ENCODE measurements at regions not wholly inside any gene's neighbourhood (a gene's known extent, or its start where the extent isn't known, plus 50 kb on each side); places are given as distances from the start of the nearest gene placed in this dataset.

DNA sequence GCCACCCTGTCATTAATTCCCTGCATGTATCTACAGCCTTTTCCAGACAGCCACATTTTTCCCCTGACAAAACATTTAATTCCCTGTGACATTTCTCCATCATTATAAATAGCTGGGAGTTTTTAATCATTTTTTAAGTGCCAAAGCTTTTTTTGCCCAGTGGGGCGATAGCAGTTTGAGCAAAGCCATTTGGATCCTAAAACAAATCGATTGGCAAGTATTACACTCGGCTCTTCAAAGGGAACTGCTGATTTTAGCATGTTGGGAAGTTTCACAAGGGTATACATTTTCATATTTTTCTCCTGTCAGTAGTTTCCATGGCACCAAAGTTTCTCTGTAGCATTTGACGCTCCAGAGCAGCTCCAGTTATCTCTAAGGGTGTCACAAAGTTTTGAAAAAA is 210.8 kb downstream of the HIPK3 start:
- H3K27me3 ChIP-seq (replicated peaks; ENCODE audit: insufficient read depth): no peaks in the 10 kb centered on the region
- TF ChIP-seq EZH2 (IDR thresholded peaks at IDR 0.05; ENCODE audit: insufficient read depth, poor library complexity, severe bottlenecking) (no peak), EZH2phosphoT487 (IDR thresholded peaks at IDR 0.05; ENCODE audit: insufficient read depth, low read depth) (no peak)
- 88 to 92% methylated on average over 4 of the region's 4 CpGs for WGBS, 2 experiments (ENCODE audit: low coverage in 1 of 2, low lambda C conversion rate in 2 of 2, missing lambda C conversion rate in 2 of 2)
- peaks cover 8% of the 10 kb centered on the region for H3F3A ChIP-seq (ENCODE audit: insufficient read depth)
- no peak overlapping the region for H3K4me2 ChIP-seq (ENCODE audit: unreplicated experiment)
- 0 out of 2 replicates have a peak, but pooled peaks cover 4% of the 10 kb centered on the region for H4K20me1 ChIP-seq (ENCODE audit: insufficient read depth)
- no peaks in the 10 kb centered on the region for H3K36me3 ChIP-seq (ENCODE audit: low read depth)
- no peak overlapping the region for H3K9ac ChIP-seq
- H3K4me1 ChIP-seq (ENCODE audit: insufficient read depth): peaks cover 28% of the 10 kb centered on the region
- no peaks in the 10 kb centered on the region for H3K9me3 ChIP-seq (ENCODE audit: low read depth)
- no peaks in the 10 kb centered on the region for H3K9me2 ChIP-seq (ENCODE audit: insufficient read depth)
- no peak overlapping the region for H3K4me3 ChIP-seq
- in situ Hi-C loops (cut with MboI): no loop called here
- DNase-seq: no peak
- no peak overlapping the region for H3K27ac ChIP-seq
- H2AFZ ChIP-seq: no peak overlapping the region
- peaks cover 97% of the 10 kb centered on the region for H3K79me2 ChIP-seq (ENCODE audit: insufficient read depth)

DNA sequence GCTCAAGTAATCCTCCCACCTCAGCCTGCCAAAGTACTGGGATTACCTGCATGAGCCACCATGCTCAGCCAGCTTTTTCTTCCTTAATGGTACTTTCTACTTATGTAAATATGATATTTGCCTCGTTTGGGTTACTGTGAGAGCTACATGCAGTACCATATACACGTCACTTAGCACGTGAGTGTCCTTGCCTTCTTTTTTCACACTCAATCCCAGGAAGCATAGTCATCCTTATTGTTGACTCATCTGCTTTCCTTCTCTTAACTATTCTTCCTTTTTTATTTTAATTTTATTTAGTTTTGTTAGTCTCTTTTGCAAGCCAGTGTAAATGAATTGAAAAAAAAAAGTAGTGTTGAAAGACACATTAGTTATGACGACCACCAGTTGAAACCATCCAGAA is 205.9 kb downstream of the HIPK3 start:
- Histone ChIP-seq H3K4me2 (ENCODE audit: unreplicated experiment) (no peak overlapping the region), H3K9me2 (ENCODE audit: insufficient read depth) (no peaks in the 10 kb centered on the region), H3K27ac (no peak overlapping the region), H2AFZ (no peak overlapping the region), H3K9me3 (ENCODE audit: low read depth) (no peaks in the 10 kb centered on the region), H3F3A (ENCODE audit: insufficient read depth) (peaks cover 16% of the 10 kb centered on the region; the same call in 1 of the 2 replicates), H4K20me1 (ENCODE audit: insufficient read depth) (no peaks in the 10 kb centered on the region), H3K9ac (no peak overlapping the region), H3K4me1 (ENCODE audit: insufficient read depth) (peaks cover 33% of the 10 kb centered on the region), H3K79me2 (ENCODE audit: insufficient read depth) (peaks cover 94% of the 10 kb centered on the region), H3K27me3 (replicated peaks; ENCODE audit: insufficient read depth) (no peaks in the 10 kb centered on the region), H3K4me3 (no peak overlapping the region), H3K36me3 (ENCODE audit: low read depth) (no peaks in the 10 kb centered on the region)
- peak; percentile 70 for DNase-seq
- WGBS, 2 experiments (ENCODE audit: low coverage in 1 of 2, low lambda C conversion rate in 2 of 2, missing lambda C conversion rate in 2 of 2): 38 to 43% methylated on average over 4 of the region's 4 CpGs
- TF ChIP-seq EZH2 (IDR thresholded peaks at IDR 0.05; ENCODE audit: insufficient read depth, poor library complexity, severe bottlenecking) (no peak), EZH2phosphoT487 (IDR thresholded peaks at IDR 0.05; ENCODE audit: insufficient read depth, low read depth) (no peak)
- in situ Hi-C loops (cut with MboI): no loop called here

DNA sequence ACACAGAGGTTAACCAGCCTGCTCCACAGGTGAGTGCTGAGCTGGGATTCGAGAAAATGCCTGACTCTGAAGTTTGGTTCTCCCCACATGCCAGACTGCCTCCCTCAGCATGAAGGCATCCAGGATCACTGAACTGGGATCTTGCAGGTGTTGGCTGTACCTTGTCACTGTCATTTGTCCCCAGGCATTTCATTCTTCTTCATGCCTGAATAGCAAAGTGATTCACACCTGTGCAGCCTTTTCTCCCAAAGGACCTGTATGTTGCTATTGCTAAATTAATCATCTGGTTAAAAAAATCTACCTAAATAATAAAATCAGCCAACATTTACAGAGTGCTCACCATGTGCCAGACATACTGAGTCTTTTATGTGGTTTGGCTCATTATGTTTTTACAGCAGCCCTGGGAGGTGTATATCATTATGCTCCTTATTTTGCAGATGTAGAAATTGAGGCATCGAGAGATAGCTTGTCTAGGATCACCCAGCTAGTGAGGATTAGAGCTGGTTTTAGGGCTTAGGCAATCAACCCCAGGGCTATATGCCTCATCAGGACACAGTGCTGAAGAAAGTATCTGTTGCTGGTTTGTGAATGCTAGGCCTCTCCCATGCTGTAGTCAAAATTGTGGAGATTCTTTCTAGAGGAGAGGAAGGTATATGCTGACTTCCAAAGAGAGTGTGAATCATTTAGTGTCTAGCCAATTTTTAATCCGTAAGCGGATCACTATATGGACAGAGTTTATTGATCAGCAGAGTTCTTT is 204.4 kb downstream of the HIPK3 start:
- Histone ChIP-seq H3K36me3 (ENCODE audit: low read depth) (no peaks in the 10 kb centered on the region), H3K9me2 (ENCODE audit: insufficient read depth) (no peaks in the 10 kb centered on the region), H3K27ac (no peak overlapping the region), H3K9me3 (ENCODE audit: low read depth) (no peaks in the 10 kb centered on the region), H3K4me2 (ENCODE audit: unreplicated experiment) (no peak overlapping the region), H3F3A (ENCODE audit: insufficient read depth) (peaks cover 16% of the 10 kb centered on the region; the same call in 1 of the 2 replicates), H3K4me3 (no peak overlapping the region), H3K4me1 (ENCODE audit: insufficient read depth) (peaks cover 33% of the 10 kb centered on the region), H3K9ac (no peak overlapping the region), H4K20me1 (ENCODE audit: insufficient read depth) (no peaks in the 10 kb centered on the region), H3K79me2 (ENCODE audit: insufficient read depth) (peaks cover 94% of the 10 kb centered on the region), H3K27me3 (replicated peaks; ENCODE audit: insufficient read depth) (no peaks in the 10 kb centered on the region), H2AFZ (no peak overlapping the region)
- in situ Hi-C loops (cut with MboI): no loop called here
- peak; percentile 46 for DNase-seq
- TF ChIP-seq EZH2phosphoT487 (IDR thresholded peaks at IDR 0.05; ENCODE audit: insufficient read depth, low read depth): no peak
- TF ChIP-seq EZH2 (IDR thresholded peaks at IDR 0.05; ENCODE audit: insufficient read depth, poor library complexity, severe bottlenecking): no peak
- 68 to 74% methylated on average over 4 of the region's 4 CpGs for WGBS, 2 experiments (ENCODE audit: low coverage in 1 of 2, low lambda C conversion rate in 2 of 2, missing lambda C conversion rate in 2 of 2)

DNA sequence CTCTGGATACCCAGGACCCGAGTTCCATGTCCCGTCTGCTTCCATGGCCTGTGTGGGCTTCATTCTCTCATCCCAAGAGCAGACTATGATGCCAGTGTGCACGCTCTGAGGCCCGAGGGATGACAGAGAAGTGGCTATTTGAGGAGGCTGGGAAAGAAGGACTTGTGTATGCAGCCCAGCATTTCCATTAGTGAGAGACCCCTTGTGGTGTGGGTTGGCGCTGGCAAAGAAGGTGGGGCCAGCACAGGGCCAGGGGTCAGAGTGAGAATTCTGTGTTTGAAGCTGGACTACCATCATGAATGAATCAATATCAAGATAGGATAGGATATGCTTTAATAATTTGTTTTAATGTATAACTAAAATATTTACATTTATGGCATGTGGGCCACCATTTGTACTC is 200.8 kb downstream of the HIPK3 start:
- no peak overlapping the region for H3K4me2 ChIP-seq (ENCODE audit: unreplicated experiment)
- no peaks in the 10 kb centered on the region for H3K27me3 ChIP-seq (replicated peaks; ENCODE audit: insufficient read depth)
- peaks cover 29% of the 10 kb centered on the region for H3K4me1 ChIP-seq (ENCODE audit: insufficient read depth)
- no peak for DNase-seq
- H3K9ac ChIP-seq: no peak overlapping the region
- H3K79me2 ChIP-seq (ENCODE audit: insufficient read depth): peaks cover 94% of the 10 kb centered on the region
- TF ChIP-seq EZH2phosphoT487 (IDR thresholded peaks at IDR 0.05; ENCODE audit: insufficient read depth, low read depth) (no peak), EZH2 (IDR thresholded peaks at IDR 0.05; ENCODE audit: insufficient read depth, poor library complexity, severe bottlenecking) (no peak)
- in situ Hi-C loops (cut with MboI): no loop called here
- H2AFZ ChIP-seq: no peak overlapping the region
- H3K4me3 ChIP-seq: no peak overlapping the region
- no peaks in the 10 kb centered on the region for H3K9me3 ChIP-seq (ENCODE audit: low read depth)
- no peaks in the 10 kb centered on the region for H3K9me2 ChIP-seq (ENCODE audit: insufficient read depth)
- H3K36me3 ChIP-seq (ENCODE audit: low read depth): no peaks in the 10 kb centered on the region
- H4K20me1 ChIP-seq (ENCODE audit: insufficient read depth): no peaks in the 10 kb centered on the region
- H3K27ac ChIP-seq: no peak overlapping the region
- H3F3A ChIP-seq (ENCODE audit: insufficient read depth): peaks cover 31% of the 10 kb centered on the region
- 96 to 98% methylated on average over 5 of the region's 5 CpGs for WGBS, 2 experiments (ENCODE audit: low coverage in 1 of 2, low lambda C conversion rate in 2 of 2, missing lambda C conversion rate in 2 of 2)

Data from GM23248 (cell line).